GM23248 (cell line): ENCODE measurements at regions not wholly inside any gene's neighbourhood (a gene's known extent, or its start where the extent isn't known, plus 50 kb on each side); places are given as distances from the start of the nearest gene placed in this dataset.

ENCODE experiments used
- EZH2 ChIP-seq: fragments of 200-600 bp; sonication (generic); IDR thresholded peaks from 2 replicates; pipeline ENCODE4 v1.6.1; 2018; ENCODE audit warnings: antibody characterized with exemption, mild to moderate bottlenecking; ENCODE audit not compliant: insufficient read depth, poor library complexity, severe bottlenecking
- EZH2phosphoT487 ChIP-seq: fragments of 200-600 bp; sonication (generic); IDR thresholded peaks from 2 replicates; pipeline ENCODE4 v1.6.1; 2018; ENCODE audit warnings: antibody characterized with exemption, moderate library complexity, mild to moderate bottlenecking, low read depth; ENCODE audit not compliant: insufficient read depth

DNA sequence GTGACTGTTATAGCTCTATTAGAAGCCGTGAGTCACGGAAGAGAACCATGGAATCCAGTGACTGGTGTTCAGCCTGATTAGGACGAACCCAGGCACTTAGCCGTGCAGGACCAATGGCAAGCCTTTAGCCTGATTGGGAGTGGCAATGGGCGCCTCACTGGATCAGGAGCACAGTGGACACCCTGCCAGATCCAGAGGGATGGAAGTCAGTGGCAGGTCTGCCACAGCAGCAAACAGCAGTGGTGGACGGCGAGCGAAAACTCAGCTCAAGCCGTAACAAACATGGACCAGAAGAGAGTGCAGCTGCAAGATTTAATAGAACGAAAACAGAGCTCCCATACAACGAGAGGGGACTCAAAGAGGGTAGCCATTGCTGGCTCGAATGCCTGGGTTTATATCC is 1326.5 kb downstream of the ADGRL3 start:
- no peak for TF ChIP-seq EZH2phosphoT487
- no peak for TF ChIP-seq EZH2
